NCI-H774 (cell line): ENCODE measurements at regions not wholly inside any gene's neighbourhood (a gene's known extent, or its start where the extent isn't known, plus 50 kb on each side); places are given as distances from the start of the nearest gene placed in this dataset.

Experiments used
- DNase-seq: peaks from one replicate; lab custom pipeline; 2025; lab: John Stamatoyannopoulos, UW

- DNase-seq: no peak
Observed at GRCh38 chr5:17893026-17893635, 258.9 kb downstream of the TAF11L14 start.

- no peak for DNase-seq
Observed at GRCh38 chr5:17895288-17896033, 261.2 kb downstream of the TAF11L14 start.

- no peak for DNase-seq
Observed at GRCh38 chr5:17896605-17897004, 262.3 kb downstream of the TAF11L14 start.

GRCh38 chr5:17897776-17898175 lies 263.5 kb downstream of the TAF11L14 start:
- no peak for DNase-seq

GRCh38 chr5:17898766-17899165 lies 264.5 kb downstream of the TAF11L14 start:
- DNase-seq: no peak

- DNase-seq: no peak
Observed at GRCh38 chr5:17907094-17907493, 272.8 kb downstream of the TAF11L14 start.

GRCh38 chr5:17910318-17910717 lies 276.1 kb downstream of the TAF11L14 start:
- DNase-seq: no peak

GRCh38 chr5:17912794-17913193 lies 278.5 kb downstream of the TAF11L14 start:
- no peak for DNase-seq

- no peak for DNase-seq
Observed at GRCh38 chr5:17916446-17916845, 282.2 kb downstream of the TAF11L14 start.

- no peak for DNase-seq
Observed at GRCh38 chr5:17917465-17917864, 283.2 kb downstream of the TAF11L14 start.

GRCh38 chr5:17918373-17919104 lies 284.3 kb downstream of the TAF11L14 start:
- no peak for DNase-seq

GRCh38 chr5:17925276-17925675 lies 291.0 kb downstream of the TAF11L14 start:
- no peak for DNase-seq

- DNase-seq: no peak
Observed at GRCh38 chr5:17928581-17928981, 294.3 kb downstream of the TAF11L14 start.

GRCh38 chr5:17929171-17929570 lies 294.9 kb downstream of the TAF11L14 start:
- no peak for DNase-seq

- DNase-seq: no peak
Observed at GRCh38 chr5:17930346-17930745, 296.1 kb downstream of the TAF11L14 start.

GRCh38 chr5:17944046-17944445 lies 309.8 kb downstream of the TAF11L14 start:
- DNase-seq: no peak

GRCh38 chr5:17947029-17947428 lies 312.8 kb downstream of the TAF11L14 start:
- DNase-seq: no peak

- DNase-seq: no peak
Observed at GRCh38 chr5:17951392-17952169, 317.3 kb downstream of the TAF11L14 start.

GRCh38 chr5:17952231-17952630 lies 318.0 kb downstream of the TAF11L14 start:
- no peak for DNase-seq

GRCh38 chr5:17964067-17964466 lies 329.8 kb downstream of the TAF11L14 start:
- no peak for DNase-seq

- no peak for DNase-seq
Observed at GRCh38 chr5:17966640-17967402, 332.6 kb downstream of the TAF11L14 start.

GRCh38 chr5:17976404-17976803 lies 342.1 kb downstream of the TAF11L14 start:
- DNase-seq: no peak
